GM12878 (cell line): ENCODE measurements at regions not wholly inside any gene's neighbourhood (a gene's known extent, or its start where the extent isn't known, plus 50 kb on each side); places are given as distances from the start of the nearest gene placed in this dataset.
"Not testable (repeated sequence)": the region's sequence is repeated elsewhere in the genome, so short reads cannot be mapped to it uniquely, and the experiment has no call there.

Experiments
- ATAC-seq: fragments of 200-7000 bp; cut with Tn5 transposase; 3 replicates; pipeline ENCODE4 v1.9.1; 2020; ENCODE audit warnings: mild to moderate bottlenecking, moderate library complexity
- BruUV-seq: library from RNA; stranded (reverse); fragments of 400-500 nt; replicated peaks from 2 replicates; lab custom pipeline; 2021; lab: Mats Ljungman, UMichigan
- CTCF ChIA-PET: fragments of 300-600 bp; sonication (Branson Sonifier 250); formaldehyde crosslinking; extraction: SDS; loops from one replicate; lab custom pipeline; 2021; ENCODE audit warnings: inconsistent platforms; lab: Yijun Ruan, JAX
- POLR2A ChIA-PET: fragments of 350-600 bp; formaldehyde crosslinking; extraction: SDS; loops from one replicate; lab custom pipeline; 2021; ENCODE audit warnings: inconsistent platforms; lab: Charles Lee
- RAD21 ChIA-PET: fragments of 300-600 bp; sonication (Branson Sonifier 250); formaldehyde crosslinking; loops from one replicate; lab custom pipeline; 2023; ENCODE audit warnings: antibody characterized with exemption; ENCODE audit not compliant: unreplicated experiment; lab: Charles Lee
- SMC1A ChIA-PET: fragments of 300-600 bp; sonication (Branson Sonifier 250); formaldehyde crosslinking; loops from one replicate; lab custom pipeline; 2023; ENCODE audit not compliant: unreplicated experiment, uncharacterized antibody; lab: Charles Lee
- DNase-seq: peaks from one replicate; pipeline ENCODE4 v3.0.0-alpha.2; 2011; ENCODE audit warnings: low read depth, low spot score
- FAIRE-seq: peaks from 3 replicates; lab custom pipeline; 2011; peaks lifted over from hg19 to GRCh38; lab: Jason Lieb, UNC
- H2AFZ ChIP-seq: 2 replicates; pipeline ENCODE4 v1.6.0; 2011; ENCODE audit warnings: low read depth, low read length, control low read depth; ENCODE audit not compliant: control insufficient read depth
- H3K27ac ChIP-seq: 2 replicates; pipeline ENCODE4 v1.5.1; 2011; ENCODE audit warnings: control low read depth; ENCODE audit not compliant: control insufficient read depth, insufficient read depth
- H3K27me3 ChIP-seq, 2 experiments: replicated peaks in 1 of 2; 2 replicates each; pipeline versions ENCODE4 v1.6.0 to v1.6.1; 2011; ENCODE audit warnings: low read length in 1 of 2; ENCODE audit not compliant: control insufficient read depth in 2 of 2, insufficient read depth in 2 of 2
- H3K36me3 ChIP-seq, 2 experiments: 2 replicates each; pipeline ENCODE4 v1.5.1; 2011; ENCODE audit warnings: low read length in 1 of 2; ENCODE audit not compliant: control insufficient read depth in 2 of 2, insufficient read depth in 2 of 2
- H3K4me1 ChIP-seq: 2 replicates; pipeline ENCODE4 v1.6.1; 2011; ENCODE audit warnings: mild to moderate bottlenecking, low read length, moderate library complexity, mixed read lengths; ENCODE audit not compliant: control insufficient read depth, insufficient read depth
- H3K4me2 ChIP-seq: 2 replicates; pipeline ENCODE4 v1.6.0; 2011; ENCODE audit warnings: control low read depth; ENCODE audit not compliant: control insufficient read depth, insufficient read depth
- H3K4me3 ChIP-seq: fragments of 200-600 bp; sonication (generic); 2 replicates; pipeline ENCODE4 v1.5.1; 2016
- H3K79me2 ChIP-seq: 2 replicates; pipeline ENCODE4 v1.6.0; 2011; ENCODE audit warnings: low read length; ENCODE audit not compliant: control insufficient read depth, insufficient read depth
- H3K9ac ChIP-seq: 2 replicates; pipeline ENCODE4 v1.8.0; 2011; ENCODE audit warnings: low read length, control low read depth, mixed read lengths; ENCODE audit not compliant: control insufficient read depth, insufficient read depth
- H3K9me3 ChIP-seq: replicated peaks from 3 replicates; pipeline ENCODE4 v1.5.1; 2011; ENCODE audit warnings: mild to moderate bottlenecking, low read length; ENCODE audit not compliant: control insufficient read depth, insufficient read depth
- H4K20me1 ChIP-seq: 2 replicates; pipeline ENCODE4 v1.6.0; 2011; ENCODE audit not compliant: control insufficient read depth, insufficient read depth
- BRCA1 ChIP-seq: IDR thresholded peaks from 2 replicates; pipeline ENCODE4 v1.6.1; 2011; ENCODE audit warnings: low read depth, low read length, improper control_type of control experiment
- E2F4 ChIP-seq: IDR thresholded peaks from 2 replicates; pipeline ENCODE4 v1.6.1; 2012; ENCODE audit warnings: low read depth, low read length, improper control_type of control experiment
- EP300 ChIP-seq, 2 experiments: fragments of 150-350 bp in 1 of 2; IDR thresholded peaks; 2 replicates each; pipeline ENCODE4 v1.6.1; 2011 to 2012; ENCODE audit warnings: low read depth in 2 of 2, low read length in 2 of 2, borderline replicate concordance in 1 of 2, improper control_type of control experiment in 1 of 2, inconsistent platforms in 1 of 2; ENCODE audit not compliant: control insufficient read depth in 1 of 2
- PML ChIP-seq: IDR thresholded peaks from 2 replicates; pipeline ENCODE4 v1.6.1; 2012; ENCODE audit warnings: low read length, inconsistent platforms
- POLR2AphosphoS5 ChIP-seq: IDR thresholded peaks from 2 replicates; pipeline ENCODE4 v1.6.1; 2011; ENCODE audit warnings: mild to moderate bottlenecking, low read length, inconsistent platforms
- RB1 ChIP-seq: fragments of 450-650 bp; formaldehyde crosslinking; IDR thresholded peaks from 2 replicates; pipeline ENCODE4 v1.6.1; 2017; ENCODE audit warnings: mild to moderate bottlenecking, borderline replicate concordance
- SP1 ChIP-seq: IDR thresholded peaks from one replicate; pipeline ENCODE4 v1.6.1; 2011; ENCODE audit warnings: low read depth, low read length
- SREBF1 ChIP-seq: IDR thresholded peaks from 2 replicates; pipeline ENCODE4 v1.6.1; 2012; ENCODE audit warnings: mild to moderate bottlenecking, low read length
- TAF1 ChIP-seq: IDR thresholded peaks from 2 replicates; pipeline ENCODE4 v1.6.1; 2011; ENCODE audit warnings: mild to moderate bottlenecking, low read depth, low read length, borderline replicate concordance
- TARDBP ChIP-seq: IDR thresholded peaks from 2 replicates; pipeline ENCODE4 v1.6.1; 2016; ENCODE audit warnings: borderline replicate concordance
- TBL1XR1 ChIP-seq: IDR thresholded peaks from 2 replicates; pipeline ENCODE4 v1.6.1; 2012; ENCODE audit warnings: low read depth, low read length, improper control_type of control experiment
- ZNF24 ChIP-seq: fragments of 450-650 bp; IDR thresholded peaks from 2 replicates; pipeline ENCODE4 v1.6.1; 2017; ENCODE audit warnings: antibody characterized with exemption, mild to moderate bottlenecking
- WGBS: methylation state at CpG from one replicate; pipeline ENCODE4 v1.1.6; 2016; ENCODE audit warnings: low lambda C conversion rate; ENCODE audit not compliant: insufficient replicate concordance, insufficient coverage; ENCODE audit errors: missing lambda C conversion rate; 5-methylcytosine and 5-hydroxymethylcytosine counted together
- in situ Hi-C: fragments of 300-500 bp; cut with MboI; formaldehyde crosslinking; loops from 9 replicates; pipeline ENCODE4 v1.14.3; 2018; ENCODE audit warnings: mixed read lengths
- intact Hi-C: fragments of 100-400 bp; cut with micrococcal nuclease; formaldehyde crosslinking; loops from one replicate; pipeline ENCODE4 v1.14.2; 2022; ENCODE audit not compliant: unreplicated experiment

DNA sequence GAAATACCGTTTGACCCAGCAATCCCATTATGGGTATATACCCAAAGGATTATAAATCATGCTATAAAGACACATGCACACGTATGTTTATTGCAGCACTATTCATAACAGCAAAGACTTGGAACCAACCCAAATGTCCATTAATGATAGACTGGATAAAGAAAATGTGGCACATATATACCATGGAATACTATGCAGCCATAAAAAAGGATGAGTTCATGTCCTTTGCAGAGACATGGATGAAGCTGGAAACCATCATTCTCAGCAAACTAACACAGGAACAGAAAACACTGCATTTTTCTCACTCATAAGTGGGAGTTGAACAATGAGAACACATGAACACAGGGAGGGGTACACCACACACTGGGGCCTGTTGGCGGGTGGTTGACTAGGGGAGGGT is 411.3 kb downstream of the RPS6KC1 start:
- H3K9ac ChIP-seq, H3K4me1 ChIP-seq, BruUV-seq, RAD21 ChIA-PET, CTCF ChIA-PET, DNase-seq, H2AFZ ChIP-seq, ATAC-seq, H3K9me3 ChIP-seq, H3K4me2 ChIP-seq, FAIRE-seq, intact Hi-C loops, H3K36me3 ChIP-seq, H3K27me3 ChIP-seq, SMC1A ChIA-PET, POLR2A ChIA-PET, H3K79me2 ChIP-seq, in situ Hi-C loops, H3K4me3 ChIP-seq, H3K27ac ChIP-seq, H4K20me1 ChIP-seq: not testable (repeated sequence)
- 30% methylated on average over 3 of the region's 3 CpGs for WGBS

- in situ Hi-C loops: no loop called here
- Histone ChIP-seq H3K4me3 (no peak overlapping the region), H3K9ac (no peak overlapping the region), H3K4me1 (no peaks in the 10 kb centered on the region), H3K4me2 (no peak overlapping the region), H3K79me2 (no peaks in the 10 kb centered on the region), H3K9me3 (no peaks in the 10 kb centered on the region), H3K27ac (no peak overlapping the region)
- ChIA-PET POLR2A (no interaction called here), RAD21 (no interaction called here), SMC1A (no interaction called here)
- ATAC-seq (peak; percentile 34; the same call in 1 of the 3 replicates), FAIRE-seq (no peak), DNase-seq (no peak)
- intact Hi-C loops: no loop called here
- 45% methylated on average over 2 of the region's 2 CpGs for WGBS
- TF ChIP-seq SREBF1 (no peak), EP300 (IDR thresholded peaks at IDR 0.05; ENCODE audit: borderline replicate concordance in 1 of 2, control insufficient read depth in 1 of 2, low read depth in 2 of 2, low read length in 2 of 2) (no peak), TAF1 (no peak), POLR2AphosphoS5 (no peak), SP1 (no peak), BRCA1 (no peak), TBL1XR1 (no peak), E2F4 (no peak), ZNF24 (no peak), TARDBP (no peak), RB1 (no peak), PML (no peak)
- TF ChIP-seq, all 136 proteins: peak for 0
- H2AFZ ChIP-seq: no peak overlapping the region
- no peaks in the 10 kb centered on the region for H3K36me3 ChIP-seq
- H4K20me1 ChIP-seq: no peaks in the 10 kb centered on the region
- CTCF ChIA-PET: no interaction called here
- H3K27me3 ChIP-seq: no peaks in the 10 kb centered on the region
- BruUV-seq: no TSS peak
These were observed 413.9 kb downstream of the RPS6KC1 start for GRCh38 chr1:213464786-213465460.
